ENCODE measurements at regions not wholly inside any gene's neighbourhood (a gene's known extent, or its start where the extent isn't known, plus 50 kb on each side); places are given as distances from the start of the nearest gene placed in this dataset.

DNA sequence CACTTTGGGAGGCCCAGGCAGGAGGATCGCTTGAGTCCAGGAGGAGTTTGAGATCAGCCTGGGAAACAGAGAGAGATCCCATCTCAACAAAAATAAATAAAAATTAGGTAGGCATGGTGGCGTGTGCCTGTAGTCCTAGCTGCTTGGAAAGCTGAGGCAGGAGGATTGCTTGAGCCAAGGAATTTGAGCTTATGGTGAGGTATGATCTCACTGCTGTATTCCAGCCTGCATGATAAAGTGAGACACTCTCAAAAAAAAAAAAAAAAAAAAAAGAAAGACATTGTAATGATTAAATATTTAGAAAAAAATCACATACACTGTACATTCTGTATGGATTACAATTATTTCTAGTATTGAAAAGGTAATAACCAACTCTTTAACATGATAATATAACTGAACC lies 87.1 kb downstream of the SLIT2 start:
- H3K4me1 ChIP-seq (ENCODE audit: low read depth) = no peaks in the 10 kb centered on the region
- no peak for DNase-seq (ENCODE audit: low read depth in 1 of 2, low spot score in 1 of 2)
- TF ChIP-seq, protein P1, sequence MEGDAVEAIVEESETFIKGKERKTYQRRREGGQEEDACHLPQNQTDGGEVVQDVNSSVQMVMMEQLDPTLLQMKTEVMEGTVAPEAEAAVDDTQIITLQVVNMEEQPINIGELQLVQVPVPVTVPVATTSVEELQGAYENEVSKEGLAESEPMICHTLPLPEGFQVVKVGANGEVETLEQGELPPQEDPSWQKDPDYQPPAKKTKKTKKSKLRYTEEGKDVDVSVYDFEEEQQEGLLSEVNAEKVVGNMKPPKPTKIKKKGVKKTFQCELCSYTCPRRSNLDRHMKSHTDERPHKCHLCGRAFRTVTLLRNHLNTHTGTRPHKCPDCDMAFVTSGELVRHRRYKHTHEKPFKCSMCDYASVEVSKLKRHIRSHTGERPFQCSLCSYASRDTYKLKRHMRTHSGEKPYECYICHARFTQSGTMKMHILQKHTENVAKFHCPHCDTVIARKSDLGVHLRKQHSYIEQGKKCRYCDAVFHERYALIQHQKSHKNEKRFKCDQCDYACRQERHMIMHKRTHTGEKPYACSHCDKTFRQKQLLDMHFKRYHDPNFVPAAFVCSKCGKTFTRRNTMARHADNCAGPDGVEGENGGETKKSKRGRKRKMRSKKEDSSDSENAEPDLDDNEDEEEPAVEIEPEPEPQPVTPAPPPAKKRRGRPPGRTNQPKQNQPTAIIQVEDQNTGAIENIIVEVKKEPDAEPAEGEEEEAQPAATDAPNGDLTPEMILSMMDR (IDR thresholded peaks at IDR 0.05; ENCODE audit: low read depth, low read length) = no peak

DNA sequence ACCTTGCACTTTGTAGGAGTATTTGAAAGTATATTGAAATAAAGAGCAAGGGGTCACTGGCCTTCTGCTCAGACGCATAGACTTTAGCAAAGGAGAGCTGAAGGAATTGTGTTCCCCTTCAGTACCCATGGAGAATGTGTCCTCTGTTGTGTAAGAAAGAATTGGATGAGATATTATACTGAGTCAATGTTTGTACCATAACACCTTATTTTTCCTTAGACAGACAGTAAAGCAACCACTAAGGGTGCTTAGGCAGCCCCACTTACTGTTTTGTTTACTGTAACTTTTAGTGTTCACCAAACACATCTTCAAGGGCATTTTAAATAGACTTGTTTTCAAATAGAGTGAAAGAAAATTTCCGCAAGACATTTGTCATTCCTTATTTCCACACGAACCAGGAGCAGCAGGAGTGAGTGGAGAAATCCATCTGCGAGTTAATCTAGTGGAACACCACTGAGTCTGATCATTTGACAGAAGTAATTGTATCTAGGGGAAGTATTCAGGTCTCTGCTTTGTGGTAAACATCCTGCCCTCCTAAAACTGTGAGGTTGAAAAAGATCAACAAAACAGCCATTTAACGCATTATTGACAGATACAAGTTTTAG lies 89.5 kb downstream of the SLIT2 start:
- DNase-seq (ENCODE audit: low read depth in 1 of 2, low spot score in 1 of 2) = no peak
- Histone ChIP-seq H3K27ac (peak overlapping the region; percentile 43), H3K27me3 (no peaks in the 10 kb centered on the region), H3K9me3 (ENCODE audit: low read depth) (no peaks in the 10 kb centered on the region), H3K4me1 (ENCODE audit: low read depth) (no peaks in the 10 kb centered on the region), H3K36me3 (no peaks in the 10 kb centered on the region), H3K4me3 (no peak overlapping the region)
- TF ChIP-seq, protein P1 (IDR thresholded peaks at IDR 0.05; ENCODE audit: low read depth, low read length) = no peak

More for the DNA sequence above, 87.1 kb downstream of the SLIT2 start:
- Histone ChIP-seq H3K9me3 (ENCODE audit: low read depth) (no peaks in the 10 kb centered on the region), H3K27me3 (no peaks in the 10 kb centered on the region), H3K27ac (no peak overlapping the region), H3K36me3 (no peaks in the 10 kb centered on the region), H3K4me3 (no peak overlapping the region)

DNA sequence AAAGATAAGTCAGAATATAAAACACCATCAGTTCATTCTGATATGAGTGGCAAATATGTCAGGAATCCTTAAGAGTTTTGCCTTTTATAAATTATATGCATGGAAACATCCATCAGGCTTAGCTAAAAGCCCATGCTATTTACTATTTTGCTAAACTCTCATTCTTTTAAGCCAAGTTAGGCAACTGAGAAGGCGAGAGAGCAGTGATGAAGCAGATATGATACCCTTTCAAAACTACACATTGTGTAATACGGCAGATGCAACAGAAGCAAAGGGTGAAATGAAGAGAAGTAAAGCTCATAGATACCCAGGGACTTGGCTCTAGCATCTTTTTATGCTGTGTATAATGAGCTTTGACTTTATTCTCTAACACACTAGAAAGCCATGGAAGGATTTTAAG lies 95.8 kb downstream of the SLIT2 start:
- Histone ChIP-seq H3K36me3 (no peaks in the 10 kb centered on the region), H3K4me3 (no peak overlapping the region), H3K4me1 (ENCODE audit: low read depth) (peaks cover 6% of the 10 kb centered on the region), H3K27me3 (no peaks in the 10 kb centered on the region), H3K27ac (no peak overlapping the region), H3K9me3 (ENCODE audit: low read depth) (no peaks in the 10 kb centered on the region)
- TF ChIP-seq, protein P1 (IDR thresholded peaks at IDR 0.05; ENCODE audit: low read depth, low read length) = no peak
- peak in 1 of 2 donors; percentile 36 for DNase-seq (ENCODE audit: low read depth in 1 of 2, low spot score in 1 of 2)

GRCh38 chr4:20348411-20348810 lies 96.7 kb downstream of the SLIT2 start:
- Histone ChIP-seq H3K4me1 (ENCODE audit: low read depth) (peaks cover 8% of the 10 kb centered on the region), H3K4me3 (no peak overlapping the region), H3K36me3 (no peaks in the 10 kb centered on the region), H3K27me3 (no peaks in the 10 kb centered on the region), H3K9me3 (ENCODE audit: low read depth) (no peaks in the 10 kb centered on the region), H3K27ac (no peak overlapping the region)
- TF ChIP-seq, protein P1 (IDR thresholded peaks at IDR 0.05; ENCODE audit: low read depth, low read length) = no peak
- no peak for DNase-seq (ENCODE audit: low read depth in 1 of 2, low spot score in 1 of 2)

DNA sequence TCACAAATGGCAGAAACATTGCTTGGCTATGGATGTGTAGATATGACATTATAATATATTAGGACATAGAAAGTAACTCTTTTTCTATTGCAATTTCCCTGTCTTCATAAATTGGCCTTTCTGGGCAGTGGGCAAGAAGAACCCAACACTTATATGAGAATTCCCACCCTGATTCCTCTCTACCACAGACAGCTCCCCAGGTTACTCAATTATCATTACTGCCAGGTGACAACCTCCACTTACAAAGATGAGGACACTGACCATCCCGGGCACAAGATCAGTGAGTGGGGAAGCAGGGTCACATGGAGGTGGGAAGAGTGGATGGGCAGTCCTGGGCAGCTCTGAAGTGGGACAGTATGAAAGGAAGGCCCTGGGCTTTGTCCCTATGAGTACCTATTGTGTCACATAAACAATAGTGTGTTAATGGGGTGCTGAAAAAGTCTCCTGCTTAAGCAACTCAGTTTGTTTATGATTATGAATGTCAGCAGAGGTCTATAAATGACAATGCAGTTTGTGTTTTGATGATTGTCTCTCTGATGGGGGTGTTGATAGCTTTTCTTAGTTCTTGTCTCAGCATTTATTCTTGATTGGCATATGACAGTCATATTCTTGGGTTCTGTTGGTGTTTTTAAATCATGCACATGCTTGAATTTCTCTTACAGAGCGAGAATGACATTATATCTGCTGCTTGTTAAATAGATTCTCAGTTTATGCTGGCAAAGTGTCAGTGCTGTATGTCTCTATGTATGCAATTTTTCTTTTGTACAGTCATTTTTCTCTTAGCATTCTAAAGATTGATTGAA lies 99.9 kb downstream of the SLIT2 start:
- no peaks in the 10 kb centered on the region for H3K9me3 ChIP-seq (ENCODE audit: low read depth)
- no peaks in the 10 kb centered on the region for H3K27me3 ChIP-seq
- no peak overlapping the region for H3K4me3 ChIP-seq
- TF ChIP-seq, protein P1 (IDR thresholded peaks at IDR 0.05; ENCODE audit: low read depth, low read length) = no peak
- H3K27ac ChIP-seq = no peak overlapping the region
- DNase-seq (ENCODE audit: low read depth in 1 of 2, low spot score in 1 of 2) = no peak
- H3K36me3 ChIP-seq = no peaks in the 10 kb centered on the region
- H3K4me1 ChIP-seq (ENCODE audit: low read depth) = peaks cover 23% of the 10 kb centered on the region
